NCI-H2196 treated with DMSO at 0.1 percent for 48 hours (cell line): ENCODE measurements at regions not wholly inside any gene's neighbourhood (a gene's known extent, or its start where the extent isn't known, plus 50 kb on each side); places are given as distances from the start of the nearest gene placed in this dataset.
"Not testable (repeated sequence)": the region's sequence is repeated elsewhere in the genome, so short reads cannot be mapped to it uniquely, and the experiment has no call there.

ENCODE experiments used
- DNase-seq: peaks from one replicate; lab custom pipeline; 2025; ENCODE audit not compliant: unreplicated experiment; lab: John Stamatoyannopoulos, UW

DNA sequence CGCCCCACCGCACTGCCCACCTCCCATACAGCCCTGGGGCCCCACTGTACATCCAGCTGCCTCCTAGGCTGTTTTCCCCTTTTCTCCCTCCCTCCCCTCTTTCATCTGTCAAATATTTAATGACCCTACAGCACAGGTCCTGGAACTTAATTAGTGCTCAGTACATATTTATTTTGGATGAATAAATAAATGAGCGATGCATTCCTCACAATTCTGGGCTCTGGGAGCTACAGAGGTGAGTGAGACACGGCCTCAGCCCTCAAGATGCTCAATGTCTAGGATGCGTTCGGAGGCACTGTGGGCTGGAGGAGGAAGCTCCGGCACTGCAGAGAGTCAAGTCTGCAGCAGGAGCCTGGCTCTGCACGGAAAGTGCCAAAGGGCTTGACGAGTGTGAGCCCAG lies 175.0 kb downstream of the FAM43A start:
- DNase-seq, result no peak

- no peak for DNase-seq
These were observed 175.7 kb downstream of the FAM43A start for GRCh38 chr3:194861375-194861774.

- no peak for DNase-seq
These were observed 179.4 kb downstream of the FAM43A start for GRCh38 chr3:194865061-194865460.

GRCh38 chr3:194865615-194866014 lies 179.9 kb downstream of the FAM43A start:
- no peak for DNase-seq

DNA sequence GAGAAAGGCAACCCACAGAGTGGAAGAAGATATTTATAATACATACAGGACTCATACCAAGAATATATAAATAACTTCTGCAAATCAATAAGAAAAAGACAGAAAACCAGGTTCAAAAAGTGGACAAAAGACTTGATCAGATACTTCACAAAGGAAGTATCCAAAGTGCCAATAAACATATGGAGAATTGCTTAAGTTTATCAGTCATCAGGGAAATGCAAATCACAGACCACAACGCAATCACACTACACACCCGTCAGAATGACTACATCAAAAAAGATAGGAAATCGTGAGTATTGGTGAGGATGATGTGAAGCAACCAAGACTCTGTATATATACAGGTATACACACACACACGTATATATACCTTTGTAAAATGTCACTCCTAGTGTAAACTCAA lies 180.6 kb downstream of the FAM43A start:
- no peak for DNase-seq

DNA sequence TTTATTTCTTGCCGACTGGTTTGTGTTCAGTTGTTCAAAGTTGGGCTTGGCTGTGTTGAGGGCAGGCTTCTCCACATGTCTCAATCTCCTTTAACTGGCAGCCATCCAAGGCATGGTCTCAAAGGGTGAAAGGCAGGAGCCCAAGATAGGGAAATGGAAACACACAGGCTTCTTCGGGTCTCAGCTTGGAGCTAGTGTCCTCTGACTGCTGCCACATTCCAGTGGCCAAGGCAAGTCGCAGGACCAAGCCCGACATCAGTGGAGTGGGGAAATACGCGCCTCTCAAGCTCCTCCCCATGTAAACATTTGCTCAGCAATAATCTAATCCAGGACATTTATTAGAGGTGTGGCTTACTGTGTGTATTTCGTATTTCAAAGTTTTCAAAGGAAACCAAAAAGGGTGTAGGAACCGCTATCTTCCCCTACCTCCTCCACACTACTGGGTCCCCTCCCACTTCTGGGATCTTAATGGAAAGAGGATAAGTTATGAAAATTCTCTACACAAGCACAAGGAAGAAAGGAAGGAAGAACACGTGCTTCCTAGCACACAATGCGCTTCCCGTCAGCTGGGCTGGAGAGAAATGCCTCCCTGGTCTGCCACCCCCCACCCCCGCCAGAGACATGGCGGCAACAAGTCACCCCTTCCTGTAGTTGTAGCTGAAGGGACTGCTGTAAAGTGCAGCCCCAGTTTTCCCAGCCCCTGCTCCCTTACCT lies 181.7 kb downstream of the FAM43A start:
- no peak for DNase-seq

GRCh38 chr3:194868831-194869230 lies 183.1 kb downstream of the FAM43A start:
- DNase-seq, result no peak

DNA sequence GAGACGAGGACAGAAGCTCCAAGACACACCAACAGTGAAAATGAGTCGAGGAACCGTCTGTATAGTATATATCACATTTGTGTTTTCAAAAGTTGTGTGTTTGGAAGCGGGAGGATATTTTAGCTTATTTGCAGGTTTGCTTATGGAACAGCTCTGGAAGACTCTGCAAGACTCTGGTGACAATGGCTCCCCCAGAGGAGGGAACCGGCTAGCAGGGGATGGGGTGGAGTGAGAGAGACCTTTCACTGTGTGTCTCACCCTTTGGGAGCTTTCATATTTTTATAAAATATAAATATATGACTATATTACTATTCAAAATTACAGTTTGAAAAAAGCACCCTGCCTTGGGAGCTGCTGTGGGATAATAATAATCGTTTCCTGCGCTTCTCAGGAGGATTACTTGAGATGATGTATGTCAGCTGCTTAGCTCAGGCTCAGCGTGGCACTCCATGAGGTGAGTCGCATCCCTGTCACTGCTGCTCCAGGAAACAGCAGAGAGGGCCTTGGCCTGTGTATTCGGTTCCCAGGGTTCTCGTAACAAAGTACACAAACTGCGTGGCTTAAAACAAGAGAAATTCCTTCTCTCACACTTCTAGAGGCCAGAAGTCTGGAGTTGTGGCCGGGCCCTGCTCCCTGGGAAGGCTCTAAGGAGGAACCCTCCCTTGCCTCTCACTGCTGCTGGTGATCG lies 183.9 kb downstream of the FAM43A start:
- no peak for DNase-seq

DNA sequence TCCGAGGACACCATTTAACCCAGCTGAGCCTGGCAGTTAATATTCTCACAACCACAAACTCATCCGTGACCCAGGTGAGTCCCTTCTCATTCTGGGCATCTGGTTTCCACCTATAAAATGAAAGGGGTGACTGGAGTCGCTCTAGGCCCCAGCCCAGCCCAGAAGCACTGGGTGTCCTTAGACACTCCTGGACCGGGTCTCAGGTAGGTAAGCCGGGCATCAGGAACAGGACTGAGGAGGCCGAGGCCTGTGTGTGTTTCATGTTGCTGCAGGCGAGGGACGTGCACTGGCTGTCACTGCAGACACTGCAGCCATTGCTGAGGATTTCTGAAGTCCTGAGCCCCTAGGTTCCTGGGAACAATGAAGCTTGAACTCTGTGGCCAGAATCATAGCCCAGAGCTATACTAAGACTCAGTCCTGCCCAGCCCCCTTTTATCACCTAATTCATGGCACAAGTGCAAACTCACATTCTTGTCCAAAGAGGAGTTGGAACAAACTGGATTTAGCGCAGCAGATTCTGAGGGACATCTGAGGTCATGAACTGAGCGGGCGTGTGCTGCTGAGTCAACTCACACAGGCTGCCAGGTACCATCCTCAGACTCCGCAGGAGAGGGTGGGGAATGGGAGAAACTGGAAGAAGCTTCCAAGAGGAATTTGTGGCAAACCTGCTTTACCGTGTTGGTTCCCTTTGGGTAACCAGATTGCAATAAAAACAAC lies 184.9 kb downstream of the FAM43A start:
- no peak for DNase-seq

DNA sequence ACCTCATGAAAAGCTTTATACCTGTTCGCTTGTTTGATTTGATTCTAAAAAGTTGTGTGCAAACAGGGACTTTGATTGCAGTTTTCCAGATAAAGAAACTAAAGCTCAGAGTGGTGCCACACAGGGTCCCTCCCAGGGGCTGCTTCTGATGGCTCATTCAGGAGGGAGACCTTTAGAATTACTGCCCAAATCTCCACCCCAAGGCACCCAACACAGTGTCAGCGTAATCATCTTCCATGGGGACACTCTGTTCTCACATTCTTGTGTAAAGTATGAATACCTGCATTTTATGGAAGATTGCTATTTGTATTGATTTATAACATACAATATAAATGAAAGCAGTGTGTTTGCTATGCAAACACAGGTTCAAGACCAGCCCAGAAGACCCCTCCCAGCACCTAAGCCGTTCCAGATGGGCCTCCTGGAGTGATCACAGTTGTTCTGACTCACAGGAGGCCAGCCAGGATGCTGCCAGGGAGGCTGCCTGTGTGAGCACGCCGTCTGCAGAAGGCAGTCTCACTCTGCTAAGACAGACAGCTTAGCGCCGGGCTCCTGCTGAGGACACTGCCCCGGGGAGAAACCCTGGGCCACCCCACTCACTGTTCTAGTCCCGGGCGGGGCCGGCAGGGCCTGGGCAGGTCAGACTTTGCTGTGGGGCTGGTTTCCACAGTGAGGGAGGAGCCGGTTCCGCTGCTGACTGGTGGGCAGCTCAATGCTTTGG lies 185.6 kb downstream of the FAM43A start:
- DNase-seq, result no peak

GRCh38 chr3:194871864-194872668 lies 186.4 kb downstream of the FAM43A start:
- no peak for DNase-seq

GRCh38 chr3:194872669-194872977 lies 186.9 kb downstream of the FAM43A start:
- DNase-seq, result no peak

DNA sequence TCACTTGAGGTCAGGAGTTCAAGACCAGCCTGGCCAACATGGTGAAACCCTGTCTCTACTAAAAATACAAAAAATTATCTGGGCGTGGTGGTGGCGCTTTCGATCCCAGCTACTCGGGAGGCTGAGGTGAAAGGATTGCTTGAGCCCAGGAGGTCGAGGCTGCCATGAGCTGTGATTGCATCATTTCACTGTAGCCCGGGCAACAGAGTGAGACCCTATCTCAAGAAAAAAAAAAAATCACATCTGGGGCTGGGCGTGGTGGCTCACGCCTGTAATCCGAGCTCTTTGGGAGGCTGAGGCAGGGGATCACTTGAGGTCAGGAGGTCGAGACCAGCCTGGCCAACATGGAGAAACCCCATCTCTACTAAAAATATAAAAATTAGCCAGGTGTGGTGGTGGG lies 187.8 kb downstream of the FAM43A start:
- DNase-seq, result not testable (repeated sequence)

DNA sequence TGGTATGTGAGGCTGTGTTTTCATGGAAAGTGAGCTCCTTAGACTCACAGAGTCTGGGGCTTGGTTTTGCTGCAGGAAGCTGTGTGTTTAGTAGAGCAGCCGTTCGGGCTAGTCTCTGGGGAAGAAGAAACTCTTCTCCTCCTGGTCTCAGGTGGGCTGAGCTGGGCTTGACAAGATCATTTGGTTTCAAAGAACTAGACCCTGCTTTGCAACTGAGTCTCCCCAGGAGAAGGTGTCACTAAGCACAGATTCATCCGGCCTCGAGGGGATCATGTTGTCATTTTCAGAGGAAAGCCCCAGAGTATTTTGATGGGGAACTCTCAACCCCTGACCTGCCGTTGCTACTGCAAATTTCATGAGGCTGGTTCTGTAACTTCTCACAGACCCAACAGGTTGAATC lies 188.5 kb downstream of the FAM43A start:
- DNase-seq, result no peak

GRCh38 chr3:194874783-194875182 lies 189.1 kb downstream of the FAM43A start:
- no peak for DNase-seq

- no peak for DNase-seq
These were observed 190.1 kb downstream of the FAM43A start for GRCh38 chr3:194875581-194876402.

DNA sequence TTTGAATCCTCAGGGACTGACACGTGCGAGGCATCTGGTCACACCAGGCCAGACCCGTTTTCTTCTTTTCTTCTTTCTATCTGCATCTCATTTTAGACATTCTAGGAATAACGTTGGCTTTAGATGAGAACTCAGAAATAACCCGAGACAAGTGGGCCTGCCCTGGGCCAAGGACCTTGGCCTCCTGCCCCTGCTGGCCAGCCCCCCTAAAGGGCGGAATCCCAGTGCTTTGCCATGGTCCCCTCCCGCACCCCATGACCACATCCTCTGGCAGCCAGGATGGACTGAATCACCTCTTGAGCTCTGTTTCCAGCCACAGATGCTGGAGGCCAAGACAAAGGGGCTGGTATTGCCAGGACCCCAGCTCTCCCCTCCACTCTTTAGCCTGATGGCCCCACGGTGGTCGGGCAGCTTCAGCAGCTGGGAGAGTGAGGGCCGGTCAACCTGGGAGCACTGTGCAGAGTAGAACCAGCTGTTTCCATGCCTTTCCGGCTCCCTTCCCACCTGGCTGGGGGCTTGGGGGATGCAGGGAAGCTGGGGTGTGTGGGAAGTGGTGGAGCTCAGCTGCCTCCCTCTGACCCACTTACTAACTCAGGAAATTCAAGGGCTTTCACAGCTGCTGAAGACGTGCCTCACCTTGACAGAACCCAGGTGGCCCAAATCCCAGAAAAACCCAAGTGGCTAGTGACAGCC lies 190.9 kb downstream of the FAM43A start:
- no peak for DNase-seq

- DNase-seq, result no peak
These were observed 191.8 kb downstream of the FAM43A start for GRCh38 chr3:194877291-194878119.
